22Rv1 (cell line): ENCODE measurements at regions not wholly inside any gene's neighbourhood (a gene's known extent, or its start where the extent isn't known, plus 50 kb on each side); places are given as distances from the start of the nearest gene placed in this dataset.
A peak's percentile ranks its signal among the peaks of the same experiment; 100 is the strongest.
"Not testable (repeated sequence)": the region's sequence is repeated elsewhere in the genome, so short reads cannot be mapped to it uniquely, and the experiment has no call there.

Experiments
- H3K27ac ChIP-seq: fragments of 450-650 bp; 2 replicates; pipeline ENCODE4 v1.5.1; 2017
- CTCF ChIP-seq: fragments of 450-650 bp; IDR thresholded peaks from 2 replicates; pipeline ENCODE4 v1.5.1; 2017; ENCODE audit warnings: mild to moderate bottlenecking
- ZFX ChIP-seq: fragments of 450-650 bp; IDR thresholded peaks from 2 replicates; pipeline ENCODE4 v1.6.1; 2017; ENCODE audit warnings: antibody characterized with exemption, borderline replicate concordance

- TF ChIP-seq ZFX (no peak), CTCF (no peak)
- no peak overlapping the region for H3K27ac ChIP-seq
Measured at GRCh38 chrX:152079768-152080167, 58.6 kb downstream of the MAGEA10 start.

GRCh38 chrX:152074163-152074562, 64.2 kb downstream of the MAGEA10 start:
- no peak overlapping the region for H3K27ac ChIP-seq
- TF ChIP-seq CTCF (no peak), ZFX (no peak)

GRCh38 chrX:152072236-152072635, 66.1 kb downstream of the MAGEA10 start:
- no peak overlapping the region for H3K27ac ChIP-seq
- TF ChIP-seq ZFX: no peak
- TF ChIP-seq CTCF: no peak

GRCh38 chrX:152070144-152070543, 68.2 kb downstream of the MAGEA10 start:
- no peak overlapping the region for H3K27ac ChIP-seq
- TF ChIP-seq CTCF: no peak
- TF ChIP-seq ZFX: no peak

- H3K27ac ChIP-seq: peak overlapping the region; percentile 61
- TF ChIP-seq ZFX (no peak), CTCF (no peak)
Measured at GRCh38 chrX:152061557-152061956, 76.8 kb downstream of the MAGEA10 start.

GRCh38 chrX:152061083-152061482, 77.3 kb downstream of the MAGEA10 start:
- peak overlapping the region; percentile 61 for H3K27ac ChIP-seq
- TF ChIP-seq CTCF: no peak
- TF ChIP-seq ZFX: no peak

- H3K27ac ChIP-seq: not testable (repeated sequence)
Measured at GRCh38 chrX:152050623-152051022, 76.1 kb upstream of the GABRE start.

GRCh38 chrX:152044383-152044782, 69.9 kb upstream of the GABRE start:
- no peak for TF ChIP-seq ZFX
- no peak for TF ChIP-seq CTCF

More at GRCh38 chrX:152044383-152044782, 69.9 kb upstream of the GABRE start:
- H3K27ac ChIP-seq: peak overlapping the region; percentile 37; the same call in 1 of the 2 replicates
